Loucy (cell line): ENCODE measurements at regions not wholly inside any gene's neighbourhood (a gene's known extent, or its start where the extent isn't known, plus 50 kb on each side); places are given as distances from the start of the nearest gene placed in this dataset.

Source experiments
- H2AFZ ChIP-seq: fragments of 200-600 bp; sonication (generic); 2 replicates; pipeline ENCODE4 v1.6.0; 2016; ENCODE audit warnings: antibody characterized with exemption, mild to moderate bottlenecking, low read length, moderate library complexity
- H3F3A ChIP-seq: fragments of 200-600 bp; 2 replicates; pipeline ENCODE4 v1.6.0; 2016; ENCODE audit warnings: antibody characterized with exemption, low read depth, mild to moderate bottlenecking
- H3K27me3 ChIP-seq: fragments of 200-600 bp; sonication (generic); 2 replicates; pipeline ENCODE4 v1.6.1; 2014; ENCODE audit warnings: low read length, mild to moderate bottlenecking; ENCODE audit not compliant: insufficient read depth, poor library complexity, severe bottlenecking
- H3K36me3 ChIP-seq: fragments of 200-600 bp; sonication (generic); 2 replicates; pipeline ENCODE4 v1.6.1; 2016; ENCODE audit warnings: low read length; ENCODE audit not compliant: insufficient read depth
- H3K4me1 ChIP-seq: fragments of 200-600 bp; sonication (generic); 2 replicates; pipeline ENCODE4 v1.5.1; 2014; ENCODE audit warnings: low read length, mild to moderate bottlenecking; ENCODE audit not compliant: insufficient read depth, poor library complexity, severe bottlenecking
- H3K4me2 ChIP-seq: fragments of 200-600 bp; sonication (generic); 2 replicates; pipeline ENCODE4 v1.6.0; 2014; ENCODE audit warnings: antibody characterized with exemption, low read length, low read depth, mild to moderate bottlenecking; ENCODE audit not compliant: poor library complexity, severe bottlenecking
- H3K4me3 ChIP-seq: fragments of 200-600 bp; sonication (generic); 2 replicates; pipeline ENCODE4 v1.5.1; 2014; ENCODE audit warnings: low read length, mild to moderate bottlenecking, mixed read lengths; ENCODE audit not compliant: poor library complexity, severe bottlenecking
- H3K79me2 ChIP-seq: fragments of 200-600 bp; sonication (generic); 2 replicates; pipeline ENCODE4 v1.6.1; 2014; ENCODE audit warnings: low read length; ENCODE audit not compliant: insufficient read depth
- H3K9ac ChIP-seq: fragments of 200-600 bp; sonication (generic); 2 replicates; pipeline ENCODE4 v1.6.0; 2014; ENCODE audit warnings: mild to moderate bottlenecking, low read depth, low read length, moderate library complexity; ENCODE audit not compliant: poor library complexity, severe bottlenecking
- H3K9me2 ChIP-seq: fragments of 200-600 bp; sonication (generic); replicated peaks from 2 replicates; pipeline ENCODE4 v1.6.1; 2016; ENCODE audit warnings: low read depth, low read length, mixed read lengths
- H3K9me3 ChIP-seq: fragments of 200-600 bp; sonication (generic); 2 replicates; pipeline ENCODE4 v1.6.1; 2014; ENCODE audit warnings: mild to moderate bottlenecking, antibody characterized with exemption, low read length, low read depth; ENCODE audit not compliant: insufficient read depth
- H4K20me1 ChIP-seq: fragments of 200-600 bp; sonication (generic); 2 replicates; pipeline ENCODE4 v1.6.0; 2014; ENCODE audit warnings: antibody characterized with exemption, low read length, mild to moderate bottlenecking; ENCODE audit not compliant: insufficient read depth, poor library complexity, severe bottlenecking
- EZH2phosphoT487 ChIP-seq: fragments of 200-600 bp; IDR thresholded peaks from 2 replicates; pipeline ENCODE4 v1.6.1; 2018; ENCODE audit warnings: antibody characterized with exemption, mild to moderate bottlenecking, moderate library complexity, borderline replicate concordance
- TF ChIP-seq, protein P1 (sequence below): fragments of 200-600 bp; sonication (generic); conservative IDR thresholded peaks from 2 replicates; pipeline ENCODE4 v1.5.1; 2014; ENCODE audit warnings: mild to moderate bottlenecking, antibody characterized with exemption, low read length

DNA sequence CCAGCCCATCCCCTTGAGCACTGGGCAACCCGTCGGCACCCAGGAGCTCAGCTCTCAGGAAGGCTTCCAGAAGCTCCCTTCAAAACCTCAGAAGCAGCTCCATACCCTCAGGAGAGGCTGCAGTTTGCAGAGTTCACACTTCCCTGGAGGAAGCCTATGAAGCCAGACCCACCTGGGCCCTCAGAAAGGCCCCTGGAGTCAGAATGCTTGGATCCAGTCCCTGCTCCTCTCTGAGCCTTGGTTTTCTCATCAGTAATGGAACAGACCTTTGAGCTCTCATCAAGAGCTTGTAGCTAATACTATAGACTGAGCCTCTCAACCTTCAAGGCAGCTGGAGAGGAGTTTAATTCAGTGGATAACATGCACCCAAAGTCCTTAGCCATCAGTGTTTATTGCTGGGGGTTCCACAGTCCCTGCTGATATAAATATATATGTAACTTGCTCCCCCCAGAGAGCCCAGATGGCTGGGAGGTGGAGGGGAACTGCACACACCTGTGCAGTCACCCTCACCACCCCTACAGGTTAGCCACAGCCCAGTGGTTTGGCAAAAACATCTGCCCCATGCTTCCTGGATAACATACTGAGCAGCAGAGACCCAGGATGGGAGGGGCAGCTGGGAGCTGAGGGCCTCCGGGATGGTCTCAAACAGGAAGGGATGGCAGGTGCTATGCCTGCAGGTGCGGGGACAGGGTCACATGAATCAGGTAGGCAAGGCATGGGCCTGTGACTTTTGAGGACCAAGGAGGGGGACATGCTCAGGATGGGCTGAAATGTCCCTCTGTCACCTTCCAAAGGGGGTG, 120.1 kb downstream of the SNX5 start:
- Histone ChIP-seq H3K79me2 (no peaks in the 10 kb centered on the region), H3K4me1 (peaks cover 8% of the 10 kb centered on the region), H3K4me3 (no peak overlapping the region), H3K36me3 (no peaks in the 10 kb centered on the region), H3K4me2 (no peak overlapping the region), H3F3A (no peaks in the 10 kb centered on the region), H3K27me3 (no peaks in the 10 kb centered on the region), H3K9me2 (no peaks in the 10 kb centered on the region), H2AFZ (no peak overlapping the region), H3K9ac (no peak overlapping the region), H4K20me1 (no peaks in the 10 kb centered on the region), H3K9me3 (no peaks in the 10 kb centered on the region)
- no peak for TF ChIP-seq EZH2phosphoT487
- TF ChIP-seq, protein P1, sequence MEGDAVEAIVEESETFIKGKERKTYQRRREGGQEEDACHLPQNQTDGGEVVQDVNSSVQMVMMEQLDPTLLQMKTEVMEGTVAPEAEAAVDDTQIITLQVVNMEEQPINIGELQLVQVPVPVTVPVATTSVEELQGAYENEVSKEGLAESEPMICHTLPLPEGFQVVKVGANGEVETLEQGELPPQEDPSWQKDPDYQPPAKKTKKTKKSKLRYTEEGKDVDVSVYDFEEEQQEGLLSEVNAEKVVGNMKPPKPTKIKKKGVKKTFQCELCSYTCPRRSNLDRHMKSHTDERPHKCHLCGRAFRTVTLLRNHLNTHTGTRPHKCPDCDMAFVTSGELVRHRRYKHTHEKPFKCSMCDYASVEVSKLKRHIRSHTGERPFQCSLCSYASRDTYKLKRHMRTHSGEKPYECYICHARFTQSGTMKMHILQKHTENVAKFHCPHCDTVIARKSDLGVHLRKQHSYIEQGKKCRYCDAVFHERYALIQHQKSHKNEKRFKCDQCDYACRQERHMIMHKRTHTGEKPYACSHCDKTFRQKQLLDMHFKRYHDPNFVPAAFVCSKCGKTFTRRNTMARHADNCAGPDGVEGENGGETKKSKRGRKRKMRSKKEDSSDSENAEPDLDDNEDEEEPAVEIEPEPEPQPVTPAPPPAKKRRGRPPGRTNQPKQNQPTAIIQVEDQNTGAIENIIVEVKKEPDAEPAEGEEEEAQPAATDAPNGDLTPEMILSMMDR = no peak

DNA sequence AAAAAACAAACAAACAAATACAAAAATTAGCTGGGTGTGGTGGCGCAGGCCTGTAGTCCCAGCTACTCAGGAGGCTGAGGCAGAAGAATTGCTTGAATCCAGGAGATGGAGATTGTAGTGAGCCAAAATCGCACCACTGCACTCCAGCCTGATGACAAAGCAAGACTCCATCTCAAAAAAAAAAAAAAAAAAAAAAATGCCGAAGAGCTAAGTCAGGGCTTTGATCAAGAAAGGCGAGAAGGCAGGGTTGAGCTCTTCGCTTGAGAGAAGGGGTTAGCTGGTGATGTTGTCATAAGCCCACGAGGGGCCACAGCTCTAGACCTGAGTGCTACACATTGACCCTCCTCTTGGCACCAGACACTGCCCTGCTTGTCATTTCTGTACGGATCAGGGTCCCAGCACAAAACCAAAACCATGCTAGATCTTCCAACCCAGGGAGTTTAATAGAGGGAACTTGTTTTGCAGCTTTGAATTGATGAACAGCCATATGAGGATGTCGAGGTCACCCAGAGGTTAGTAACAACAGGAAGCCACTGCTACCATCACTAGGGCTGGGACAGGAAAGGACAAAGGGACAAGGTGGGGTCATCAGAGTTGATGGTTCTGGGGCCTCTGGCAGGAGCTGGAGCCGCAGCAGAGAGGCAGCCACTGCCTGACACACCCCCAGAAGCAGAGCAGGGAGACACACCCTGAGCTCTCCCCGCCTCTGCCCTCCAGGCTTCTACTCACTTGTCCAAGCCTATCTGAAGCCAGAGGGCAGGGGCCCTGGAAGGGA, 122.7 kb downstream of the SNX5 start:
- no peak overlapping the region for H3K9ac ChIP-seq
- no peaks in the 10 kb centered on the region for H3K9me2 ChIP-seq
- H3K9me3 ChIP-seq = no peaks in the 10 kb centered on the region
- peak overlapping the region; percentile 8 for H3K4me2 ChIP-seq
- no peaks in the 10 kb centered on the region for H3K36me3 ChIP-seq
- no peaks in the 10 kb centered on the region for H4K20me1 ChIP-seq
- no peak overlapping the region for H2AFZ ChIP-seq
- TF ChIP-seq, protein P1 = no peak
- TF ChIP-seq EZH2phosphoT487 = no peak
- peaks cover 8% of the 10 kb centered on the region for H3K4me1 ChIP-seq
- no peaks in the 10 kb centered on the region for H3K27me3 ChIP-seq
- no peaks in the 10 kb centered on the region for H3F3A ChIP-seq
- no peaks in the 10 kb centered on the region for H3K79me2 ChIP-seq
- H3K4me3 ChIP-seq = no peak overlapping the region

DNA sequence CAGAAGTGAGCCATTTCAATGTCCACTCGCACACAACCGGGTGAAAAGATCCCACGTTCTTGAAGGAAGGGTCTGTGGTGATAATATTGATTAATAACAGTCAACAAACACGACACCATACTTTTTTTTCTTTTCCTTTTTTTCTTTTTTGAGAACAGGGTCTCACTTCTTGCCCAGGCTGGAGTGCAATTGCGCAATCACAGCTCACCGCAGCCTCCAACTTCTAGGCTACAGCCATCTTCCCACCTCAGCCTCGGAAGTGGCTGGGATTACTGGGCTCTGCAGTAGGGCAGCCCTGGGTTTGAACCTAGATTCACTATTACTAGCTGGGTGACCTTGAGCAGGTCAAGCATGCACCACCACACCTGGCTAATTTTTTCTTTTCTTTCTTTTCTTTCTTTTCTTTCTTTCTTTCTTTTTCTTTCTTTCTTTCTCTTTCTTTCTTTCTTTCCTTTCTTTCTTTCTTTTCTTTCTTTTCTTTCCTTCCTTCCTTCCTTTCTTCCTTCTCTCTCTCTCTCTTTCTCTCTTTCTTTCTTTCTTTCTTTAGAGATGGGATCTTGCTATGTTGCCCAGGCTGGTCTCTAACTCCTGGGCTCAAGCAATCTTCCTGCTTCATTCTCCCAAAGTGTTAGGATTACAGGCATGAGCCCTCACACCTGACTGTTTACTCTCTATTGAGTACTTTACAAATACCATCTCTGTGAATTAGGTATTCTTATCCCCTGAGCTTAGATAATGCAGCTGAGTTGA, 123.9 kb downstream of the SNX5 start:
- H3K4me3 ChIP-seq = no peak overlapping the region
- TF ChIP-seq, protein P1 = no peak
- TF ChIP-seq EZH2phosphoT487 = no peak
- H3K79me2 ChIP-seq = no peaks in the 10 kb centered on the region
- H3F3A ChIP-seq = no peaks in the 10 kb centered on the region
- H3K4me1 ChIP-seq = peaks cover 8% of the 10 kb centered on the region
- no peak overlapping the region for H2AFZ ChIP-seq
- no peaks in the 10 kb centered on the region for H4K20me1 ChIP-seq
- H3K9me3 ChIP-seq = no peaks in the 10 kb centered on the region
- no peak overlapping the region for H3K4me2 ChIP-seq
- H3K27me3 ChIP-seq = no peaks in the 10 kb centered on the region
- H3K9me2 ChIP-seq = no peaks in the 10 kb centered on the region
- no peak overlapping the region for H3K9ac ChIP-seq
- no peaks in the 10 kb centered on the region for H3K36me3 ChIP-seq
